Dermis blood vessel endothelial cell (primary cell): ENCODE measurements at regions not wholly inside any gene's neighbourhood (a gene's known extent, or its start where the extent isn't known, plus 50 kb on each side); places are given as distances from the start of the nearest gene placed in this dataset.
"Not testable (repeated sequence)": the region's sequence is repeated elsewhere in the genome, so short reads cannot be mapped to it uniquely, and the experiment has no call there.

Source experiments
- DNase-seq: peaks from one replicate; pipeline ENCODE4 v3.0.0; 2010

GRCh38 chr13:109934520-109934919, 148.1 kb upstream of the IRS2 start:
- DNase-seq, result not testable (repeated sequence)

- no peak for DNase-seq
These were observed 147.1 kb upstream of the IRS2 start for GRCh38 chr13:109933476-109933875.

GRCh38 chr13:109924376-109924775, 138.0 kb upstream of the IRS2 start:
- no peak for DNase-seq

GRCh38 chr13:109922518-109922917, 136.1 kb upstream of the IRS2 start:
- no peak for DNase-seq

- DNase-seq, result no peak
These were observed 133.5 kb upstream of the IRS2 start for GRCh38 chr13:109919715-109920375.

GRCh38 chr13:109918179-109918711, 131.9 kb upstream of the IRS2 start:
- DNase-seq, result no peak

GRCh38 chr13:109917422-109917821, 131.0 kb upstream of the IRS2 start:
- no peak for DNase-seq

- DNase-seq, result no peak
These were observed 127.6 kb upstream of the IRS2 start for GRCh38 chr13:109913936-109914510.

GRCh38 chr13:109913186-109913585, 126.8 kb upstream of the IRS2 start:
- DNase-seq, result no peak

GRCh38 chr13:109910194-109910593, 123.8 kb upstream of the IRS2 start:
- no peak for DNase-seq

GRCh38 chr13:109906976-109907375, 120.6 kb upstream of the IRS2 start:
- no peak for DNase-seq

- DNase-seq, result no peak
These were observed 117.8 kb upstream of the IRS2 start for GRCh38 chr13:109904218-109904617.

- no peak for DNase-seq
These were observed 114.4 kb upstream of the IRS2 start for GRCh38 chr13:109900741-109901140.

- DNase-seq, result no peak
These were observed 113.9 kb upstream of the IRS2 start for GRCh38 chr13:109900320-109900719.

GRCh38 chr13:109899748-109900147, 113.4 kb upstream of the IRS2 start:
- DNase-seq, result no peak

- no peak for DNase-seq
These were observed 112.9 kb upstream of the IRS2 start for GRCh38 chr13:109899316-109899715.

GRCh38 chr13:109897988-109898624, 111.7 kb upstream of the IRS2 start:
- no peak for DNase-seq

GRCh38 chr13:109892101-109892500, 105.7 kb upstream of the IRS2 start:
- no peak for DNase-seq

- no peak for DNase-seq
These were observed 98.9 kb upstream of the IRS2 start for GRCh38 chr13:109885235-109885634.

- no peak for DNase-seq
These were observed 98.1 kb upstream of the IRS2 start for GRCh38 chr13:109884462-109884861.

GRCh38 chr13:109883181-109884180, 97.1 kb upstream of the IRS2 start:
- no peak for DNase-seq

GRCh38 chr13:109881961-109882558, 95.7 kb upstream of the IRS2 start:
- no peak for DNase-seq
